IMR-90 (cell line): ENCODE measurements at regions not wholly inside any gene's neighbourhood (a gene's known extent, or its start where the extent isn't known, plus 50 kb on each side); places are given as distances from the start of the nearest gene placed in this dataset.

Experiments
- ATAC-seq: fragments of 200-7000 bp; cut with Tn5 transposase; 2 replicates; pipeline ENCODE4 v1.9.1; 2020; ENCODE audit warnings: low read depth, mild to moderate bottlenecking, moderate library complexity
- BruUV-seq: library from RNA; stranded (reverse); fragments of 400-500 nt; replicated peaks from 2 replicates; lab custom pipeline; 2021; lab: Mats Ljungman, UMichigan
- CTCF ChIA-PET: fragments of 300-600 bp; formaldehyde crosslinking; extraction: SDS; loops from one replicate; lab custom pipeline; 2021; ENCODE audit warnings: antibody characterized with exemption; lab: Yijun Ruan, JAX
- POLR2A ChIA-PET: fragments of 300-600 bp; sonication (Branson Sonifier 250); formaldehyde crosslinking; loops from one replicate; lab custom pipeline; 2022; ENCODE audit warnings: antibody characterized with exemption; ENCODE audit not compliant: unreplicated experiment; lab: Charles Lee
- DNase-seq: peaks from one replicate; pipeline ENCODE4 v3.0.0; 2013
- H2AFZ ChIP-seq: replicated peaks from 2 replicates; pipeline ENCODE3; 2013; ENCODE audit warnings: low read length, mild to moderate bottlenecking; ENCODE audit not compliant: poor library complexity
- H2AK5ac ChIP-seq: 2 replicates; pipeline ENCODE4 v1.6.1; 2013; ENCODE audit warnings: low read depth, low read length, inconsistent platforms
- H2AK9ac ChIP-seq: replicated peaks from 2 replicates; pipeline ENCODE3; 2013; ENCODE audit warnings: mild to moderate bottlenecking, low read depth, low read length, moderate library complexity; ENCODE audit not compliant: poor library complexity
- H2BK120ac ChIP-seq: 2 replicates; pipeline ENCODE4 v1.6.1; 2013; ENCODE audit warnings: low read depth, low read length, inconsistent platforms
- H2BK15ac ChIP-seq: 3 replicates; pipeline ENCODE4 v1.6.1; 2013; ENCODE audit warnings: low read depth, low read length, inconsistent platforms
- H2BK20ac ChIP-seq: 2 replicates; pipeline ENCODE4 v1.6.1; 2013; ENCODE audit warnings: low read depth, mild to moderate bottlenecking, inconsistent platforms, low read length, moderate library complexity
- H2BK5ac ChIP-seq: 2 replicates; pipeline ENCODE4 v1.6.1; 2013; ENCODE audit warnings: mild to moderate bottlenecking, low read depth, low read length, inconsistent platforms; ENCODE audit not compliant: poor library complexity, severe bottlenecking
- H3K14ac ChIP-seq: replicated peaks from 2 replicates; pipeline ENCODE4 v1.6.1; 2013; ENCODE audit warnings: low read depth, low read length, inconsistent platforms
- H3K18ac ChIP-seq: 2 replicates; pipeline ENCODE4 v1.6.1; 2013; ENCODE audit warnings: low read depth, low read length, control low read depth
- H3K23ac ChIP-seq: 2 replicates; pipeline ENCODE4 v1.6.1; 2013; ENCODE audit warnings: low read depth, low read length, inconsistent platforms
- H3K27ac ChIP-seq: 2 replicates; pipeline ENCODE4 v1.5.1; 2013; ENCODE audit warnings: mild to moderate bottlenecking, control low read depth, low read length; ENCODE audit not compliant: insufficient read depth
- H3K27me3 ChIP-seq: 2 replicates; pipeline ENCODE4 v1.6.1; 2013; ENCODE audit warnings: low read length; ENCODE audit not compliant: control insufficient read depth, insufficient read depth
- H3K36me3 ChIP-seq: 2 replicates; pipeline ENCODE4 v1.6.1; 2013; ENCODE audit warnings: low read length, mixed read lengths; ENCODE audit not compliant: control insufficient read depth, insufficient read depth
- H3K4ac ChIP-seq: 2 replicates; pipeline ENCODE4 v1.6.1; 2013; ENCODE audit warnings: low read depth, low read length, inconsistent platforms
- H3K4me1 ChIP-seq: 2 replicates; pipeline ENCODE4 v1.6.1; 2013; ENCODE audit warnings: low read length, mixed read lengths; ENCODE audit not compliant: control insufficient read depth, insufficient read depth
- H3K4me2 ChIP-seq: 2 replicates; pipeline ENCODE4 v1.6.1; 2013; ENCODE audit warnings: low read depth, mild to moderate bottlenecking, control low read depth, low read length, moderate library complexity
- H3K4me3 ChIP-seq: 2 replicates; pipeline ENCODE4 v1.5.1; 2013; ENCODE audit warnings: low read depth, mild to moderate bottlenecking, control low read depth, low read length, moderate library complexity; ENCODE audit not compliant: insufficient read depth
- H3K56ac ChIP-seq: 2 replicates; pipeline ENCODE4 v1.6.1; 2013; ENCODE audit warnings: low read length, inconsistent platforms; ENCODE audit not compliant: insufficient read depth; ENCODE audit errors: extremely low read depth
- H3K79me1 ChIP-seq, 2 experiments: 2 replicates each; pipeline ENCODE4 v1.6.1; 2013; ENCODE audit warnings: low read length in 2 of 2, inconsistent platforms in 1 of 2, low read depth in 1 of 2
- H3K9ac ChIP-seq: 2 replicates; pipeline ENCODE4 v1.6.1; 2013; ENCODE audit warnings: low read depth, low read length, control low read depth
- H3K9me1 ChIP-seq: 2 replicates; pipeline ENCODE4 v1.6.1; 2013; ENCODE audit warnings: low read length, inconsistent platforms; ENCODE audit not compliant: insufficient read depth
- H3K9me3 ChIP-seq: 2 replicates; pipeline ENCODE4 v1.6.1; 2013; ENCODE audit warnings: low read length; ENCODE audit not compliant: control insufficient read depth, insufficient read depth
- H4K20me1 ChIP-seq: 2 replicates; pipeline ENCODE4 v1.6.1; 2013; ENCODE audit warnings: low read length, inconsistent platforms; ENCODE audit not compliant: insufficient read depth
- H4K5ac ChIP-seq: 2 replicates; pipeline ENCODE4 v1.6.1; 2013; ENCODE audit warnings: mild to moderate bottlenecking, low read depth, low read length, control low read depth
- H4K8ac ChIP-seq, 2 experiments: 2 replicates each; pipeline ENCODE4 v1.6.1; 2013; ENCODE audit warnings: low read depth in 2 of 2, low read length in 2 of 2, control low read depth in 1 of 2, inconsistent platforms in 1 of 2
- H4K91ac ChIP-seq: 2 replicates; pipeline ENCODE4 v1.6.1; 2013; ENCODE audit warnings: low read depth, low read length, inconsistent platforms; ENCODE audit not compliant: insufficient read depth
- BHLHE40 ChIP-seq: fragments of 150-350 bp; IDR thresholded peaks from 2 replicates; pipeline ENCODE4 v1.6.1; 2016; ENCODE audit warnings: mild to moderate bottlenecking, low read depth, low read length
- CEBPB ChIP-seq: IDR thresholded peaks from 2 replicates; pipeline ENCODE4 v1.6.1; 2012; ENCODE audit warnings: low read depth, low read length, improper control_type of control experiment
- CTCF ChIP-seq: conservative IDR thresholded peaks from 2 replicates; pipeline ENCODE4 v1.5.1; 2012; ENCODE audit warnings: mild to moderate bottlenecking, low read depth, low read length, improper control_type of control experiment
- ELK1 ChIP-seq: fragments of 150-350 bp; IDR thresholded peaks from 2 replicates; pipeline ENCODE4 v1.6.1; 2016; ENCODE audit warnings: low read depth, mild to moderate bottlenecking, low read length, moderate library complexity, borderline replicate concordance
- FOS ChIP-seq: fragments of 150-350 bp; IDR thresholded peaks from 2 replicates; pipeline ENCODE4 v1.6.1; 2016; ENCODE audit warnings: low read depth, low read length
- MAFK ChIP-seq: IDR thresholded peaks from 2 replicates; pipeline ENCODE4 v1.6.1; 2012; ENCODE audit warnings: low read depth, low read length, improper control_type of control experiment
- MAZ ChIP-seq: IDR thresholded peaks from 2 replicates; pipeline ENCODE4 v1.6.1; 2012; ENCODE audit warnings: low read depth, mild to moderate bottlenecking, low read length, improper control_type of control experiment, moderate library complexity, borderline replicate concordance
- MXI1 ChIP-seq: IDR thresholded peaks from 2 replicates; pipeline ENCODE4 v1.6.1; 2012; ENCODE audit warnings: low read depth, mild to moderate bottlenecking, low read length, moderate library complexity, borderline replicate concordance
- NFE2L2 ChIP-seq: fragments of 150-350 bp; IDR thresholded peaks from 2 replicates; pipeline ENCODE4 v1.6.1; 2016; ENCODE audit warnings: low read depth, mild to moderate bottlenecking, low read length
- POLR2A ChIP-seq: IDR thresholded peaks from 2 replicates; pipeline ENCODE4 v1.6.1; 2012; ENCODE audit warnings: mild to moderate bottlenecking, low read depth, low read length
- RAD21 ChIP-seq: IDR thresholded peaks from 2 replicates; pipeline ENCODE4 v1.6.1; 2012; ENCODE audit warnings: low read length, improper control_type of control experiment
- RCOR1 ChIP-seq: IDR thresholded peaks from 2 replicates; pipeline ENCODE4 v1.6.1; 2012; ENCODE audit warnings: mild to moderate bottlenecking, low read length, improper control_type of control experiment; ENCODE audit not compliant: insufficient replicate concordance
- RFX5 ChIP-seq: IDR thresholded peaks from 2 replicates; pipeline ENCODE4 v1.8.0; 2012; ENCODE audit warnings: low read depth, mild to moderate bottlenecking, low read length, moderate library complexity
- SMC3 ChIP-seq: fragments of 150-350 bp; IDR thresholded peaks from 2 replicates; pipeline ENCODE4 v1.6.1; 2016; ENCODE audit warnings: low read depth, mild to moderate bottlenecking, antibody characterized with exemption, low read length, moderate library complexity
- WGBS, 2 experiments: methylation state at CpG; one replicate each; pipeline versions ENCODE4 v1.1.5 to v1.1.7; 2013; ENCODE audit warnings: missing lambda C conversion rate in 2 of 2; ENCODE audit not compliant: insufficient read length in 1 of 2; ENCODE audit errors: extremely low coverage in 2 of 2; 5-methylcytosine and 5-hydroxymethylcytosine counted together
- dilution Hi-C: fragments of 300-500 bp; cut with HindIII; formaldehyde crosslinking; loops from one replicate; pipeline ENCODE4 v1.14.3; 2018; ENCODE audit warnings: low sequenced_read_pairs; ENCODE audit not compliant: unreplicated experiment
- in situ Hi-C: fragments of 300-500 bp; cut with MboI; formaldehyde crosslinking; loops from 3 replicates; pipeline ENCODE4 v1.14.3; 2019; ENCODE audit warnings: low sequenced_read_pairs, inconsistent platforms, mixed read lengths
- intact Hi-C: fragments of 100-400 bp; cut with micrococcal nuclease; formaldehyde crosslinking; loops from 2 replicates; pipeline ENCODE4 v1.10.0; 2022

- ATAC-seq (no peak), DNase-seq (no peak)
- Histone ChIP-seq H3K4me1 (no peaks in the 10 kb centered on the region), H3K56ac (no peak overlapping the region), H3K14ac (no peak overlapping the region), H3K36me3 (no peaks in the 10 kb centered on the region), H2AK5ac (no peak overlapping the region), H3K79me1 (no peaks in the 10 kb centered on the region), H3K27ac (no peak overlapping the region), H2BK5ac (no peak overlapping the region), H4K91ac (no peak overlapping the region), H3K18ac (no peak overlapping the region), H4K5ac (no peak overlapping the region), H3K4ac (no peak overlapping the region), H4K20me1 (no peaks in the 10 kb centered on the region), H3K9me1 (no peaks in the 10 kb centered on the region), H3K4me2 (no peak overlapping the region), H2AFZ (no peak overlapping the region), H4K8ac (no peak overlapping the region), H2AK9ac (no peak overlapping the region), H3K4me3 (no peak overlapping the region), H2BK15ac (no peak overlapping the region), H2BK20ac (no peak overlapping the region), H3K9me3 (no peaks in the 10 kb centered on the region), H3K9ac (no peak overlapping the region), H3K23ac (no peak overlapping the region), H2BK120ac (no peak overlapping the region), H3K27me3 (no peaks in the 10 kb centered on the region)
- intact Hi-C loops, result no loop called here
- in situ Hi-C loops, result no loop called here
- no CpG with 5 or more reads among the region's 6 CpGs for WGBS, 2 experiments
- dilution Hi-C loops, result no loop called here
- ChIA-PET POLR2A (no interaction called here), CTCF (no interaction called here)
- BruUV-seq, result no TSS peak
- TF ChIP-seq NFE2L2, result no peak
- no peak for TF ChIP-seq CEBPB
- no peak for TF ChIP-seq ELK1
- TF ChIP-seq CTCF, result no peak
- TF ChIP-seq MXI1, result no peak
- TF ChIP-seq RFX5, result no peak
- TF ChIP-seq RAD21, result no peak
- no peak for TF ChIP-seq SMC3
- no peak for TF ChIP-seq RCOR1
- no peak for TF ChIP-seq MAZ
- no peak for TF ChIP-seq BHLHE40
- TF ChIP-seq POLR2A, result no peak
- no peak for TF ChIP-seq MAFK
- no peak for TF ChIP-seq FOS
Measured at GRCh38 chr13:68644611-68645010, 1414.5 kb upstream of the PCDH9 start.
